K562 (cell line): ENCODE measurements at regions not wholly inside any gene's neighbourhood (a gene's known extent, or its start where the extent isn't known, plus 50 kb on each side); places are given as distances from the start of the nearest gene placed in this dataset.

Source experiments
- CTCF ChIP-seq, 3 experiments: IDR thresholded peaks in 2 of 3; conservative IDR thresholded peaks in 1 of 3; 2 replicates each; pipeline ENCODE4 v1.5.1; 2011 to 2012; ENCODE audit warnings: low read length in 3 of 3, mild to moderate bottlenecking in 3 of 3, control low read depth in 2 of 3, improper control_type of control experiment in 1 of 3, inconsistent platforms in 1 of 3, low read depth in 1 of 3, mixed read lengths in 1 of 3, moderate library complexity in 1 of 3; ENCODE audit not compliant: insufficient read depth in 2 of 3
- HDAC1 ChIP-seq, 2 experiments: fragments of 450-650 bp; IDR thresholded peaks; 2 replicates each; pipeline ENCODE4 v1.6.1; 2016 to 2017; ENCODE audit warnings: inconsistent platforms in 1 of 2, mild to moderate bottlenecking in 1 of 2, moderate library complexity in 1 of 2
- POLR2A ChIP-seq: fragments of 450-650 bp; conservative IDR thresholded peaks from 2 replicates; pipeline ENCODE4 v1.6.1; 2016
- POLR2AphosphoS5 ChIP-seq: IDR thresholded peaks from 2 replicates; pipeline ENCODE4 v1.6.1; 2011; ENCODE audit warnings: mild to moderate bottlenecking, low read depth, low read length, moderate library complexity; ENCODE audit not compliant: control insufficient read depth, insufficient read depth
- SMAD3 ChIP-seq: fragments of 450-650 bp; formaldehyde crosslinking; conservative IDR thresholded peaks from 2 replicates; pipeline ENCODE4 v1.4.0; 2020; ENCODE audit warnings: mild to moderate bottlenecking
- TRIM28 ChIP-seq: fragments of 450-650 bp; IDR thresholded peaks from 2 replicates; pipeline ENCODE4 v1.6.1; 2017

- TF ChIP-seq TRIM28 (no peak), CTCF (IDR thresholded peaks at IDR 0.05 in 2 of 3, conservative IDR thresholded peaks at IDR 0.05 in 1 of 3; ENCODE audit: insufficient read depth in 2 of 3, low read depth in 1 of 3, low read length in 3 of 3) (no peak), SMAD3 (CRISPR knock-in tag) (no peak), HDAC1 (IDR thresholded peaks at IDR 0.05) (no peak), POLR2A (no peak), POLR2AphosphoS5 (no peak)
Observed at GRCh38 chr19:28834996-28835395, 378.0 kb downstream of the UQCRFS1 start.
